Sigmoid colon (tissue), 4 donors: ENCODE measurements at regions not wholly inside any gene's neighbourhood (a gene's known extent, or its start where the extent isn't known, plus 50 kb on each side); places are given as distances from the start of the nearest gene placed in this dataset.

Experiments used
- POLR2A ChIP-seq, 2 donors: fragments of 450-650 bp; IDR thresholded peaks; one replicate each; pipeline ENCODE4 v1.6.1; 2016; ENCODE audit warnings: antibody characterized with exemption in 2 of 2, mild to moderate bottlenecking in 2 of 2, moderate library complexity in 2 of 2
- POLR2AphosphoS5 ChIP-seq, 4 donors: sonication (generic); formaldehyde crosslinking; IDR thresholded peaks; one replicate each; pipeline ENCODE4 v1.6.1; 2017; ENCODE audit warnings: antibody characterized with exemption in 4 of 4

DNA sequence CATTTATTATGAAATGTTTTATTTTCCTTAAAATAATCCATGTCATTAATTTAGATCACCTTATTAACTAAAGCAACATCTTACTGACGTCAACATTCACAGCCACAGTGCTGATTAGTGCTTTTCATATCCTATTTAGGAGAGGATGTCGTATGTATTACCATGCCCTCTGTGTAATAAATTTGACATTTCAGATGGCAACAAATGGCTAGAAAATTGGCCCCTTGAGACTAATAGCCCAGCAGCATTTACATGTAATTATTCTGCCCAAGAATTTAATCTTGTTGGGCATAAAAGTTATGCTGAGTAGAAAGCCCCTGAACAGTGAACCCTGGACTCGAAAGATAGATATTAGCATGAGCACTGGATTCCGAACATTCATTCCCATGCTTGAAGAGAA, 391.2 kb downstream of the PRELID2 start:
- TF ChIP-seq POLR2AphosphoS5 (IDR thresholded peaks at IDR 0.05) (no peak), POLR2A (IDR thresholded peaks at IDR 0.05) (no peak)
